GM18951 (cell line): ENCODE measurements at regions not wholly inside any gene's neighbourhood (a gene's known extent, or its start where the extent isn't known, plus 50 kb on each side); places are given as distances from the start of the nearest gene placed in this dataset.

Experiments
- POLR2A ChIP-seq: IDR thresholded peaks from 4 replicates; pipeline ENCODE4 v1.6.1; 2011; ENCODE audit warnings: mild to moderate bottlenecking; ENCODE audit not compliant: insufficient read length, insufficient read depth; ENCODE audit errors: extremely low read depth
- in situ Hi-C: fragments of 300-500 bp; cut with MboI; formaldehyde crosslinking; loops from one replicate; pipeline ENCODE4 v1.12.0; 2022; ENCODE audit warnings: low sequenced_read_pairs, mixed read lengths, inconsistent platforms; ENCODE audit not compliant: unreplicated experiment

GRCh38 chr2:145777914-145778313 lies 1258.0 kb upstream of the ZEB2 start:
- in situ Hi-C loops = no loop called here
- no peak for TF ChIP-seq POLR2A

- in situ Hi-C loops = no loop called here
- TF ChIP-seq POLR2A = no peak
Measured at GRCh38 chr2:145777297-145777696, 1257.4 kb upstream of the ZEB2 start.

GRCh38 chr2:145775591-145775990 lies 1255.7 kb upstream of the ZEB2 start:
- in situ Hi-C loops = no loop called here
- TF ChIP-seq POLR2A = no peak

GRCh38 chr2:145771525-145771924 lies 1251.6 kb upstream of the ZEB2 start:
- in situ Hi-C loops = no loop called here
- TF ChIP-seq POLR2A = no peak

- in situ Hi-C loops = no loop called here
- no peak for TF ChIP-seq POLR2A
Measured at GRCh38 chr2:145769011-145769716, 1249.2 kb upstream of the ZEB2 start.

- in situ Hi-C loops = no loop called here
- TF ChIP-seq POLR2A = no peak
Measured at GRCh38 chr2:145765874-145766273, 1246.0 kb upstream of the ZEB2 start.

GRCh38 chr2:145764631-145765030 lies 1244.7 kb upstream of the ZEB2 start:
- TF ChIP-seq POLR2A = no peak
- in situ Hi-C loops = no loop called here

- no peak for TF ChIP-seq POLR2A
- in situ Hi-C loops = no loop called here
Measured at GRCh38 chr2:145760781-145761649, 1241.1 kb upstream of the ZEB2 start.

GRCh38 chr2:145759228-145759915 lies 1239.5 kb upstream of the ZEB2 start:
- no peak for TF ChIP-seq POLR2A
- in situ Hi-C loops = no loop called here

GRCh38 chr2:145757503-145758246 lies 1237.8 kb upstream of the ZEB2 start:
- in situ Hi-C loops = no loop called here
- no peak for TF ChIP-seq POLR2A

GRCh38 chr2:145755019-145755837 lies 1235.3 kb upstream of the ZEB2 start:
- in situ Hi-C loops = no loop called here
- TF ChIP-seq POLR2A = no peak

GRCh38 chr2:145753966-145754365 lies 1234.0 kb upstream of the ZEB2 start:
- TF ChIP-seq POLR2A = no peak
- in situ Hi-C loops = no loop called here
